HG02884 (cell line): ENCODE measurements at regions not wholly inside any gene's neighbourhood (a gene's known extent, or its start where the extent isn't known, plus 50 kb on each side); places are given as distances from the start of the nearest gene placed in this dataset.

Experiments used
- ATAC-seq: cut with Tn5 transposase; IDR thresholded peaks from one replicate; pipeline ENCODE4 v1.9.1; 2021; ENCODE audit warnings: mild to moderate bottlenecking, moderate library complexity; ENCODE audit not compliant: unreplicated experiment

DNA sequence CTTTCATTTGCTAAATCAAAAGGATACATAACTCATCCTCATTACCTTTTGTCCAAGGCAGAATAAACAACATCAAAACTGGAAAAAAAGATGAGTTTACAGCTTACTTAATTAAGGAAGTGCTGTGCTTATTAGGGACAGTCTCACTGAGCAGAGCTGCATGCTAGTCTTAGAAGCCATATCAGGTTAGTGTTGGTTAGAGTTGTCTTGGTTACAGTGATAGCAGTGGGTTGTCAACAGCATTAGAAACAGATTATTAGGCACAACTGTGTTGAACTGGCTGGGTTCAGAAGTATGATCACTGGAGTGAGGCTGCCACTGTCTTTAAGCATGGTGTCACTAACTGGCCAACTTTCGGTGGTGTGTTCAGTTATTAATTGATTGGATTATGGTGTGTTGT lies 503.9 kb upstream of the IGFBP3 start:
- ATAC-seq = no peak

GRCh38 chr7:46421441-46422230 lies 500.6 kb upstream of the IGFBP3 start:
- no peak for ATAC-seq

GRCh38 chr7:46414946-46415345 lies 493.9 kb upstream of the IGFBP3 start:
- no peak for ATAC-seq

DNA sequence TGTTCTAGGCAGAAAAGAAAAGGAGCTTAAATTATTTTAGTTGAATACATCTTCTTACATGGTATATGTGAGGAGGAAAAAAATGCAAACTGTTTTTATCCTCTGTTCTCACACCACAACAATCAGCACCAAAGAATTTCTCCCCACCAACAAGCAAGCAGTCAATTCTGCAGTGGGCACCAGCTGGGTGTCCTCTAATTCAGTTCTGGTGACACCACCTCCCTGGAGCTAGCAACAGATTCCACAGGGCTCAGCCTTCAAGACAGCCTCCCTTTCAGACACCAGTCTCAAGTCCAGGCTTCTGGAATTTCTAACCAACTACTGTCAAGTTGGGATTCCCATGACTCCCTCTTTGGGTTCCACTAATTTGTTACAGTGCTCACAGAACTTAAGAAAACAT lies 490.2 kb upstream of the IGFBP3 start:
- no peak for ATAC-seq

DNA sequence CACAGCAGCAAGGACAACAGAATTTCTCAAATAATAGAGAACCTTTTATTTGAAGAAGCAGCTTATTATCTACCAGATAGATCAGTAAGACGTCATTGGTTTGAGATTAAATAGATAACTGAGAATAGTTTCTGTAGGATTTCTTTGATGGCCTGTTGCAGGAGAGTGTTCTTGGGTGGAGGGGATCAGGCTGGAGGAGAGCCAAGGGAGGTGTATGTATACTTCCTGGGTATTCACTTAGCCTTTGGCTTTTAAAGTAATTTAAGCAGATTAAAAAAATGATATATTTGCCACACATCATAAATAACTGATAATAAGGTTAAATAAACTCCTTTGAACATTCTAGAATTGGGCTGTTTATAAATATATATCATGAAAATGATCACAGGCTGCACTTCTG lies 486.1 kb upstream of the IGFBP3 start:
- ATAC-seq = no peak

DNA sequence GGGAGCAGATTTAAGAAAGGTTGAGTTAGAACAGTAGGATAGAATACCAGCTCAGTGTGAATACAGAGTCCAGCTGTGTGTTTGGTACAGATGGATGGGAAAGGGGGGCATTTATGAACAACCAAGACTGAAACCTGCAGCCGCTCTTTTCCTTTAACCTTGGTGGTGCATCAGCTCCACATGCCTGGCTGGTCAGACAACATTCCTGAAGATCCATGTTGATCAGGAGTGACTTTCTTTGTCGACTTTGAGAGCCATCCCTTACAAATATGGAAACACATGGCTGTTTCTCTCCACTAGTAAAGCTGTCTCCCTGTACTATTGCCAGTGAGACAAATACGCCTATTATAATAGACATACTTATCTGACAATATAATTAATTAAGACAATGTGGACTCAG lies 476.5 kb upstream of the IGFBP3 start:
- ATAC-seq = no peak

GRCh38 chr7:46396481-46396880 lies 475.4 kb upstream of the IGFBP3 start:
- ATAC-seq = no peak

- ATAC-seq = no peak
These were observed 472.1 kb upstream of the IGFBP3 start for GRCh38 chr7:46393142-46393541.

DNA sequence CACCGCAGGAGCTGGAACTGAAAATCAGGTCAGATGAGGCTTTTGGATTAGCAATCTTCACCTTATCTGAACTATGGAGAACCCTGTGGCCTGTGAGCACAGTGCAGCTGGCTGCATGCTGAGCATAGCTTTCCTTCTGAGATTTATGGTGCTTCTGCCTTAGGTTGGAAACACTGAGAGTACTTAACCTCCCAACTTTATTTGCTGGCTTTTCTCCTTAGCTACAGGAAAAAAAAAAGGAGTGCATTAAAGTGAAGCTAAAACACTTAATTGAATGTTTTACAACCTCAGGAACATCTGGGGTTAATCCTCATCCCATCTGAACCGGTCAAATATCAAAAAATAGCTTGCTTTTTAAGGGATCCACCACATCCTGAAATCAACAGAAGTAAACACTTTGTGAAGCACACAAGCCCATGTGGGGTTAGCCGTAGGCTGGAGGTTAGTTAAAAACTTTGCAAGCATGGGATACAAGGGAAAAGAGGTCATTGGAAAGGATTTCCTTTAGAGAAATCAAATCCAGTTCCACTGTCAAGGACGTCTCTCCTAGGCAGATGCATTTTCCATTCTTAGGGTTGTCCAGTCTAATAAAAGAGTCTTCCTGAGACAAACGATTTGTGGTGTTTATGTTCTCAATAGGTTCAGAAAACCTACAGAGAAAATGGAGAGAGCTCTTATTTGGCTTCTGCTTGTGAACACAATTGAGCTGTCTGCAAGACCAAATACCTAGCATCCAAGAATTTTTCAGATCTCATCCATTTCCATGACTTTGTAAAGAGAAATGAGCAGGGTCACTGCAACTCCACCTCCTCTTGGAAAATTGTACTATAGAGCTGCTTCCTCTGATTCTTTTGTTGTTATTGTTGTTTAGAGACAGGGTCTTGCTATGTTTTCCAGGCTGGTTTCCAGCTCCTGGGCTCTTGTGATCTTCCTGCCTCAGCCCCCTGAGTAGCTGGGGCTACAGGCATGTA lies 470.4 kb upstream of the IGFBP3 start:
- no peak for ATAC-seq

GRCh38 chr7:46390042-46390441 lies 469.0 kb upstream of the IGFBP3 start:
- ATAC-seq = no peak

DNA sequence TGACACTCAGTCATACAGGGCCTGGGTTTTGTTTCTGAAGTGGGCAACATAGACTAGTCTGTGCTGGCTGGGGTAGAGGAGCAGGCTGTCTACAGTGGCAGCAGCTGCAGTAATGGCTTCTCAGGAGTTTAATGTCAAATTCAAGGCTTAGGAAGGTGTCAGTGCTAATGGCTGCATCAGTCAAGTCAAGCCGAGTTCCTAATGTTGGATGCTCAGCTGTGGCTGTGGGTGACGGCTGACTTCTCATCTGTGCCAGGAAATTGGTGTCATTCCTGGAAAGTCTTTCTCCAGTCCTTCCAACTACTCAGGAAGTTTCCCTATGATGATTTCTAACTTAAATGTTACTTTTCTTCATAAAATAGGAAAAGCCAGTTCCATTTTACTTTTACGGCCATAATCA lies 468.1 kb upstream of the IGFBP3 start:
- ATAC-seq = no peak

DNA sequence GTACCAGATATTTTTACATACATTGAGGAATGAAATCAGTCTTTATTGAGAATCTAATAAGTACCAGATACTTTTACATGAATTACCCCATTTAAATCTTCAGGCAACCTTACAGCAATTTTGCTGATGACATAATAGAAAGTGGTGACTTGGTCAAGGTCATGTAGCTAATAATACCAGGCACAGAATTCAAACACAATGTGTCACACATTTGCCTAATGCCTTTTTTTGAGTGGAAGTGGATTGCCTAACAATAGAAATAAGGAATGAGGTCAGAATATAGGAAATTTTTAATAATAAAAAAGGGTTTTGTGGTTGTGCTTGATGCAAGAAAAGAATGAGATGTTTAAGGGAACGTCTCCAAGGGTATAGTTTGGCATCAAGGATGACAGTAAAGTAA lies 466.6 kb upstream of the IGFBP3 start:
- ATAC-seq = no peak

DNA sequence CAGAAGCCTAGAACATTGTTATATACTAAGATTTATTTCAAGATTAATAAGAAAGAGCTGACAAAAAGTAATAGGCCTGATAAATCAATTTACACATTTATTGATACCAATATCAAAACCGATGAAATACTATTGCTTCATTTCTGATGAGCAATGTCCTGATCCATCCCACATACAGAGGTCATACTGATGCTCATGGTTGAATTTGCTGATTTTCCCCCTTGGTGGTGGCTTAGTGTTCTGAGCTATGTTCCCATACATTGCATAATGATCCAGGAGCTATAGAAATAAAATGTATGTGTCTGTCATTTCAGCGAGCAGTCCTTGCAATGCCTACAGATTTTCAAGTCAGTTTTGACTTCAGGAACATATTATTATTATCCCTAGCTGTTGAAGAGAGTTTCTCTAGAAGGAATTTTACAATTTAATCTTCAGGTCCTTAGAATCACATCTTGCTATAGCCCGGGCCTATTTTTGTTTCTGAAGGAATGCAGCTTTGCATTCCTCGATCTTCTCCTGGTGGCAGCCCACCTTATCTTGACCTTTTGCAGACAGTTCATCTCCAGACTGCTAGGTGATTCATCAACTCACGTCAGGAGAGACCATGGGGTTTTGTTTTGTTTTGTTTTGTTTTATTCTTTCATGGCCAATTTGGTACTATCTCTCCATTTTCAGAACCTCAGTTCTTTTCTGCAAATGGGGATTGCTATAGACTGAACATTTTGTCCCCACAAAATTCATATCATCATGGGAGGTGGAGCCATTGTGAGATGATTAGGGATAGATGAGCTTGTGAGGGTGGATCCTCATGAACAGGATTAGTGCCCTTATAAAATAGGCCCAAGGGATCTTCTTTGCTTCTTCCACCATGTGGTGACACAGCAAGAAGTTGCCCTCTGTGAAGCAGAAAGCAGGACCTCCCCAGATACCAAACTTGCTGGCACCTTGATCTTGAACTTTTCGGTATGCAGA lies 465.6 kb upstream of the IGFBP3 start:
- ATAC-seq = no peak

GRCh38 chr7:46385662-46386309 lies 464.7 kb upstream of the IGFBP3 start:
- no peak for ATAC-seq

- ATAC-seq = no peak
These were observed 462.5 kb upstream of the IGFBP3 start for GRCh38 chr7:46383605-46384004.

DNA sequence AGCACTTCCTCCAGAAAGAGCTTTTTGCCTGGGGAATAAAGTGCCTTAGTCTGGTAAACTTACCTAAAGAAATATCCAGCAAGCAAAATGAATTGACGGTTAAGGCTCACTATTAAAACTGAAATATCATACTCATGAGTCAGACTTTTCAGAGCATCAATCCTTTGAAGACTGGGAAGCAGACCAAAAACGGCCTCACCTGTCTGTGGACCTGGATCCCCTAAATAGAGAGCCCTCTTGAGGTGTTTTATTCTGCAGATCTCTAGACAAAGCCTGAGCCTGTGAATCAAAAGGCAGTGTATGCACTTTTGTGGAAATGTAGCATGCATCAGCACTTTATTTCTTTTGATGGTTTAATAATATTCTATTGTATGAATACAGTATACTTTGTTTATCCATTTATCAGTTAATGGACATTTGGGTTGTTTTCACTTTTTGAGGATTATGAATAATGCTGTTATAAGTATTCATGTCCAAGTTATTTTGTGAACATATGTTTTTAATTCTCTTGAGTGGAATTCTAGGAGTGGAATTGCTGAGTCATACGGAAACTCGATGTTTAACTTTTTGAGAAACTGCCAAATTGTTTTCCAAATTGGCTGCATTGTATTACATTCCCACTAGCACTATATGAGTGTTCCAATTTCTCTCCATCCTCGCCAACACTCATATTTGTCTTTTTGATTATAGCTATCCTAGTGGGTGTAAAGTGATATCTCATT lies 449.0 kb upstream of the IGFBP3 start:
- no peak for ATAC-seq

DNA sequence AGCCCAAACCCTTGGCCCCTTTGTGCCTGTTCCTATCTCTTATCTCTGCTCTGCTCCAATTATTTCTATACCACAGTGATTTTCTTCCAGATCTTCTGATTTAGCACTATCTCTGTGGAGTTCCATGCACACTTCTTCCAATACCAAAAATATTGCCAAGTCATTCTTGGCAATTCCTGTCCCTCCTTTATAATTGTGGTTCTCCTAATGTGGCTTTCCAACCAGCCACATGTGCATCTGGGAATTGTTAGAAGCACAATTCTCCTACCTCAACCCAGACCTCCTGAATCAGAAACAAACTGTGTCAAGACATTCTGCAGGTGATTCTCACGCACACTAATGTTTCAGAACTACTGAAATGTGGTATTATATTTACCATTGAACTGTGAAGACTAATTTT lies 447.8 kb upstream of the IGFBP3 start:
- ATAC-seq = no peak

GRCh38 chr7:46366526-46366925 lies 445.5 kb upstream of the IGFBP3 start:
- ATAC-seq = no peak

DNA sequence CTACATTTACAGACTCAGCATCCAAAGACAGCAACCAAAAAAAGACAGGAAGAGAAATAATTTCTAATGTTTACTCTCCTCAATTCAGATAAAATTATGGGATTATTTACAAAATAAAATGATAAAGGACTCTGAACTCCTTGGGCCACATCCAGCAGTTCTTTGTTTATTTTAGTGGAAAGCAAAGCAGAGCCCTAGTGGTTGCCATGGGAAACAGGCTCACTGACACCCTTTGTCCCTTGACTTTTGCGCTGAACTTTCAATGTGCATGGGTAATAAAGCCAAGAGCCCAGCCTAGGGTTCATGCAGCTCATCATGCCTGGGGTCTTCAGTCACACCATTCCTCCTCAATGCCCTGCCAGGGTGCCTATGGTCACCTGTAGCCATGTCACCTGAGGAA lies 442.6 kb upstream of the IGFBP3 start:
- no peak for ATAC-seq

DNA sequence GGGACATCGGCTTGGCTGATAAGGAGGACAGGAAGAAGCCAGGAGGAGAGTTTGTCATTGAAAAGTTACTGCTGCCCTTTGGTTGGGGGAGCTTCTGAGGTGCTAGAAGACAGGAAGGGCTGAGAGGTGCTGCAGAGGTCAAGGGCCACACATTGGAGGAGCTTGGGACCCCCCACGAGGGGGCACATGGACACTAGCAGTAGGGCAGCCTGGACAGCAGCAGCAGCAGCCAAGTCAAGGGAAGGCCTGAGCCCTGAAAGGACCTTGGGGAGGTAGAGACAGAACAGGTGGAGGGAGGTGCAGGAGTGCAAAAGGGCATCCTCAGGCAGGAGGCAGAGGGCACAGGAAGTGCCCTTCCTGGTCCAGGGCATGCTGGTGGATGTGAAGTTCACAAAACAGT lies 439.7 kb upstream of the IGFBP3 start:
- no peak for ATAC-seq
